K562 (cell line): ENCODE measurements at regions not wholly inside any gene's neighbourhood (a gene's known extent, or its start where the extent isn't known, plus 50 kb on each side); places are given as distances from the start of the nearest gene placed in this dataset.

ENCODE experiments used
- ARID2 ChIP-seq: fragments of 450-650 bp; IDR thresholded peaks from 2 replicates; pipeline ENCODE4 v1.6.1; 2017; ENCODE audit warnings: antibody characterized with exemption, mild to moderate bottlenecking
- CTCF ChIP-seq, 3 experiments: IDR thresholded peaks in 2 of 3; conservative IDR thresholded peaks in 1 of 3; 2 replicates each; pipeline ENCODE4 v1.5.1; 2011 to 2012; ENCODE audit warnings: low read length in 3 of 3, mild to moderate bottlenecking in 3 of 3, control low read depth in 2 of 3, improper control_type of control experiment in 1 of 3, inconsistent platforms in 1 of 3, low read depth in 1 of 3, mixed read lengths in 1 of 3, moderate library complexity in 1 of 3; ENCODE audit not compliant: insufficient read depth in 2 of 3
- EZH2 ChIP-seq: IDR thresholded peaks from 2 replicates; pipeline ENCODE4 v1.6.1; 2012; ENCODE audit warnings: low read depth, mild to moderate bottlenecking, inconsistent platforms, low read length, borderline replicate concordance
- PKNOX1 ChIP-seq: fragments of 450-650 bp; IDR thresholded peaks from 2 replicates; pipeline ENCODE4 v1.6.1; 2016
- SRSF9 ChIP-seq: fragments of 200-400 bp; formaldehyde crosslinking; IDR thresholded peaks from 2 replicates; pipeline ENCODE4 v1.6.1; 2017; ENCODE audit warnings: low read depth, low read length, borderline replicate concordance

GRCh38 chr20:40612837-40613236, 76.2 kb downstream of the MAFB start:
- no peak for TF ChIP-seq PKNOX1
- TF ChIP-seq CTCF (IDR thresholded peaks at IDR 0.05 in 2 of 3, conservative IDR thresholded peaks at IDR 0.05 in 1 of 3; ENCODE audit: insufficient read depth in 2 of 3, low read depth in 1 of 3, low read length in 3 of 3) = no peak
- TF ChIP-seq EZH2 = no peak
- TF ChIP-seq ARID2 = no peak
- no peak for TF ChIP-seq SRSF9
